GM12892 (cell line): ENCODE measurements at regions not wholly inside any gene's neighbourhood (a gene's known extent, or its start where the extent isn't known, plus 50 kb on each side); places are given as distances from the start of the nearest gene placed in this dataset.

Experiments
- POLR2A ChIP-seq: IDR thresholded peaks from 2 replicates; pipeline ENCODE4 v1.6.1; 2011; ENCODE audit warnings: low read depth, low read length, control low read depth
- POLR2AphosphoS5 ChIP-seq: IDR thresholded peaks from 2 replicates; pipeline ENCODE4 v1.6.1; 2011; ENCODE audit warnings: low read depth, low read length, control low read depth
- TAF1 ChIP-seq: IDR thresholded peaks from 2 replicates; pipeline ENCODE4 v1.6.1; 2011; ENCODE audit warnings: low read depth, mild to moderate bottlenecking, control low read depth, low read length, borderline replicate concordance

GRCh38 chr5:169350759-169351240, 49.9 kb upstream of the SLIT3 start:
- no peak for TF ChIP-seq POLR2AphosphoS5
- TF ChIP-seq POLR2A: no peak
- no peak for TF ChIP-seq TAF1
